OCI-M1 (cell line): ENCODE measurements at regions not wholly inside any gene's neighbourhood (a gene's known extent, or its start where the extent isn't known, plus 50 kb on each side); places are given as distances from the start of the nearest gene placed in this dataset.
A peak's percentile ranks its signal among the peaks of the same experiment; 100 is the strongest.

Experiments used
- DNase-seq: peaks from one replicate; lab custom pipeline; 2025; lab: John Stamatoyannopoulos, UW

- no peak for DNase-seq
Measured at GRCh38 chr7:16001477-16001876, 315.0 kb upstream of the MEOX2 start.

GRCh38 chr7:15998617-15999016 lies 312.1 kb upstream of the MEOX2 start:
- no peak for DNase-seq

- DNase-seq = no peak
Measured at GRCh38 chr7:15995027-15995426, 308.5 kb upstream of the MEOX2 start.

- DNase-seq = no peak
Measured at GRCh38 chr7:15989194-15989593, 302.7 kb upstream of the MEOX2 start.

- DNase-seq = peak; percentile 26
Measured at GRCh38 chr7:15985587-15986384, 299.3 kb upstream of the MEOX2 start.

GRCh38 chr7:15977663-15978062 lies 291.2 kb upstream of the MEOX2 start:
- DNase-seq = no peak

GRCh38 chr7:15972862-15973275 lies 286.4 kb upstream of the MEOX2 start:
- peak; percentile 6 for DNase-seq

GRCh38 chr7:15967551-15967950 lies 281.1 kb upstream of the MEOX2 start:
- DNase-seq = no peak

- no peak for DNase-seq
Measured at GRCh38 chr7:15967121-15967520, 280.6 kb upstream of the MEOX2 start.

- DNase-seq = no peak
Measured at GRCh38 chr7:15963206-15963605, 276.7 kb upstream of the MEOX2 start.

GRCh38 chr7:15954671-15955354 lies 268.3 kb upstream of the MEOX2 start:
- DNase-seq = no peak

- no peak for DNase-seq
Measured at GRCh38 chr7:15950299-15950698, 263.8 kb upstream of the MEOX2 start.

GRCh38 chr7:15947754-15948153 lies 261.3 kb upstream of the MEOX2 start:
- DNase-seq = no peak

- DNase-seq = no peak
Measured at GRCh38 chr7:15938115-15938514, 251.6 kb upstream of the MEOX2 start.

GRCh38 chr7:15937571-15937970 lies 251.1 kb upstream of the MEOX2 start:
- no peak for DNase-seq

GRCh38 chr7:15936991-15937390 lies 250.5 kb upstream of the MEOX2 start:
- DNase-seq = no peak

GRCh38 chr7:15932318-15932717 lies 245.8 kb upstream of the MEOX2 start:
- no peak for DNase-seq

- no peak for DNase-seq
Measured at GRCh38 chr7:15929411-15929810, 242.9 kb upstream of the MEOX2 start.

- no peak for DNase-seq
Measured at GRCh38 chr7:15925608-15926007, 239.1 kb upstream of the MEOX2 start.

GRCh38 chr7:15924910-15925309 lies 238.4 kb upstream of the MEOX2 start:
- no peak for DNase-seq

- no peak for DNase-seq
Measured at GRCh38 chr7:15922002-15922401, 235.5 kb upstream of the MEOX2 start.

GRCh38 chr7:15921576-15921975 lies 235.1 kb upstream of the MEOX2 start:
- no peak for DNase-seq

GRCh38 chr7:15920953-15921352 lies 234.5 kb upstream of the MEOX2 start:
- no peak for DNase-seq
